ENCODE measurements at regions not wholly inside any gene's neighbourhood (a gene's known extent, or its start where the extent isn't known, plus 50 kb on each side); places are given as distances from the start of the nearest gene placed in this dataset.

GRCh38 chr3:40770061-40770460, 245.3 kb downstream of the ZNF621 start:
- TF ChIP-seq CTCF (IDR thresholded peaks at IDR 0.05) (no peak), POLR2AphosphoS5 (IDR thresholded peaks at IDR 0.05; ENCODE audit: low read depth, low read length) (no peak), SIN3A (IDR thresholded peaks at IDR 0.05; ENCODE audit: borderline replicate concordance, insufficient read depth, low read depth, low read length) (no peak), TCF7L2 (IDR thresholded peaks at IDR 0.05; ENCODE audit: low read depth, low read length) (no peak)
